Natural killer cell (primary cell): ENCODE measurements at regions not wholly inside any gene's neighbourhood (a gene's known extent, or its start where the extent isn't known, plus 50 kb on each side); places are given as distances from the start of the nearest gene placed in this dataset.

Source experiments
- ATAC-seq, 3 donors: fragments of 150-1000 bp in 2 of 3; fragments of 200-7000 bp in 1 of 3; cut with Tn5 transposase; 1 replicate in 1 of 3; 2 replicates in 2 of 3; pipeline ENCODE4 v1.10.0; 2021; ENCODE audit warnings: mild to moderate bottlenecking in 2 of 3, moderate library complexity in 2 of 3
- DNase-seq, 2 donors: peaks; one replicate each; pipeline versions ENCODE4 v3.0.0 to v3.0.0-alpha.2; 2013 to 2021; ENCODE audit warnings: mixed read lengths in 1 of 2
- H3K27ac ChIP-seq: one replicate; pipeline ENCODE4 v1.5.1; 2013; ENCODE audit warnings: mild to moderate bottlenecking, low read length
- H3K27me3 ChIP-seq: one replicate; pipeline ENCODE4 v1.6.1; 2013; ENCODE audit warnings: low read length; ENCODE audit not compliant: control insufficient read depth, insufficient read depth
- H3K36me3 ChIP-seq: one replicate; pipeline ENCODE4 v1.6.1; 2013; ENCODE audit warnings: low read length; ENCODE audit not compliant: control insufficient read depth, insufficient read depth
- H3K4me1 ChIP-seq: one replicate; pipeline ENCODE4 v1.6.1; 2013; ENCODE audit warnings: low read length; ENCODE audit not compliant: control insufficient read depth, insufficient read depth
- H3K4me3 ChIP-seq: one replicate; pipeline ENCODE4 v1.5.1; 2013; ENCODE audit warnings: low read length
- H3K9me3 ChIP-seq: one replicate; pipeline ENCODE4 v1.6.1; 2013; ENCODE audit warnings: low read length; ENCODE audit not compliant: control insufficient read depth, insufficient read depth
- H3K27ac Mint-ChIP-seq, 2 donors: one replicate each; pipeline ENCODE4 v1.8.0; 2022; ENCODE audit warnings: mild to moderate bottlenecking in 2 of 2, mixed read lengths in 2 of 2, moderate library complexity in 1 of 2
- H3K27me3 Mint-ChIP-seq, 2 donors: one replicate each; pipeline ENCODE4 v1.8.0; 2022; ENCODE audit warnings: low read depth in 2 of 2, mixed read lengths in 2 of 2
- H3K36me3 Mint-ChIP-seq: one replicate; pipeline ENCODE4 v1.8.0; 2022; ENCODE audit warnings: mixed read lengths
- H3K4me1 Mint-ChIP-seq, 2 donors: one replicate each; pipeline ENCODE4 v1.8.0; 2022; ENCODE audit warnings: mixed read lengths in 2 of 2
- H3K4me3 Mint-ChIP-seq: one replicate; pipeline ENCODE4 v1.8.0; 2022; ENCODE audit warnings: mild to moderate bottlenecking, moderate library complexity, mixed read lengths
- H3K9me3 Mint-ChIP-seq, 2 donors: one replicate each; pipeline ENCODE4 v1.8.0; 2022; ENCODE audit warnings: mixed read lengths in 2 of 2
- CTCF ChIP-seq: fragments of 200-600 bp; IDR thresholded peaks from one replicate; pipeline ENCODE4 v1.8.0; 2022; ENCODE audit warnings: antibody characterized with exemption
- WGBS: methylation state at CpG from one replicate; pipeline ENCODE4 v1.1.7; 2013; ENCODE audit warnings: missing lambda C conversion rate; ENCODE audit not compliant: insufficient coverage; 5-methylcytosine and 5-hydroxymethylcytosine counted together
- intact Hi-C: fragments of 100-400 bp; cut with micrococcal nuclease; formaldehyde crosslinking; loops from one replicate; pipeline ENCODE4 v1.14.2; 2022

DNA sequence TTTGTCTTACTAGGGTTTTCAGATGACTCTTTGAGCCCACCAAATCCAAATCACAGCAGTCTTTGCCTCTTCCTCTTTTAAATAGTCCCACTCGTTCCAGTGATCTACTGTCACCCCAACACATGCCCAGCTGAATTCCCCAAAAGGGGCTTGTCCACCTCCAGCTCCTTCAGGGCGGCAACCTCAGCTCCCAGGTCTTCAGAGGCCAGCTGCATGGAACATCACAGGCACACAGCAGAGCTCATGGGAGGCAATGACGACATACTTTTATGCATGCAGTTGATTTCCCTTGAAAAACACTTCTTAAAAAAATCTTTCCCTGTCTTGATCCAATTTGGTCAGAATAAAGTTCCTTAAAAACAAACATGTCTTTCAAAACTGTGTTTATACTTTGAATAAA, 244.3 kb upstream of the NR2F2 start:
- no peak for DNase-seq
- WGBS: 32% methylated on average over 3 of the region's 3 CpGs
- Histone ChIP-seq H3K27ac (no peak overlapping the region), H3K27me3 (peaks cover 7% of the 10 kb centered on the region), H3K4me3 (no peak overlapping the region), H3K4me1 (no peaks in the 10 kb centered on the region), H3K36me3 (no peaks in the 10 kb centered on the region), H3K9me3 (peaks cover 2% of the 10 kb centered on the region)
- no peaks in the 10 kb centered on the region for H3K9me3 Mint-ChIP-seq
- H3K4me3 Mint-ChIP-seq: no peak overlapping the region
- no peak for ATAC-seq
- H3K36me3 Mint-ChIP-seq: no peaks in the 10 kb centered on the region
- no peaks in the 10 kb centered on the region for H3K4me1 Mint-ChIP-seq
- peaks cover 19 to 49% of the 10 kb centered on the region in 2 donors for H3K27me3 Mint-ChIP-seq
- no peak for TF ChIP-seq CTCF
- no peak overlapping the region for H3K27ac Mint-ChIP-seq
- intact Hi-C loops: no loop called here

DNA sequence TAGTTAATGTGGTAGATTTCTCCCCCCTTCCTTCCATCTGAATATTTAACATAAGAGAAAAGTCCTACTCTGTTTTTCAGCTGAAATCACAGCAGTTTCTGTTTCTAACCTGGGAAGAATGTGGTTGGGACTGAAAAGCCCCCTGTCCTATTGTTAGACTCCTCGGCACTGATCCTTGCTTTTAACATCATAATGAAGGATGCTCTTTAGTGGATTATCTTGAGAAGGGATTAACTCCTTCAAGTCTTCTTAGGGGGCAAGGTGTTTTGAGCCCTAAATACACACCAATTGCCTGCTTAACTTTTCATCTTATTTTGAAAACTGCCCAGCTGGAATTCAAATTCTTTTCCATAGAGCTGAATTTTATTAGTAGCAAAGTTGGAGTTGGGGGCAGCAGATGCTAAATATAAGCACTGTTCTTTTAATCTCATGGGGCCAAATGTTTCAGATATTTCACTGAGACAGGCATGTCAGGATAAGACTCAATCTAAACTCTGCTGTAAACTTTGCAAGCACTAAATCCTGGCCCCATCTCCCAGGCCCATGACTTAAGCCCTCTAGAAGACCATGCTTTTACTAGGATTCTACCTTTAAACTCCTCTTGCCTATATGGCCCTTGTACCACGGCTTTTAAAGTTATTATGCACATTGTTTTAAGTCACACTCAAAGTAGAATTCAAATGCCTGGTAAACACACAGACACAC, 243.2 kb upstream of the NR2F2 start:
- Mint-ChIP-seq H3K9me3 (no peaks in the 10 kb centered on the region), H3K27me3 (peaks cover 21 to 49% of the 10 kb centered on the region in 2 donors), H3K36me3 (no peaks in the 10 kb centered on the region), H3K4me1 (no peaks in the 10 kb centered on the region), H3K4me3 (no peak overlapping the region), H3K27ac (no peak overlapping the region)
- ATAC-seq (no peak), DNase-seq (no peak)
- Histone ChIP-seq H3K4me3 (no peak overlapping the region), H3K9me3 (peaks cover 2% of the 10 kb centered on the region), H3K27ac (no peak overlapping the region), H3K27me3 (peaks cover 7% of the 10 kb centered on the region), H3K4me1 (no peaks in the 10 kb centered on the region), H3K36me3 (no peaks in the 10 kb centered on the region)
- 20% methylated on average over 2 of the region's 2 CpGs for WGBS
- intact Hi-C loops: no loop called here
- TF ChIP-seq CTCF: no peak

DNA sequence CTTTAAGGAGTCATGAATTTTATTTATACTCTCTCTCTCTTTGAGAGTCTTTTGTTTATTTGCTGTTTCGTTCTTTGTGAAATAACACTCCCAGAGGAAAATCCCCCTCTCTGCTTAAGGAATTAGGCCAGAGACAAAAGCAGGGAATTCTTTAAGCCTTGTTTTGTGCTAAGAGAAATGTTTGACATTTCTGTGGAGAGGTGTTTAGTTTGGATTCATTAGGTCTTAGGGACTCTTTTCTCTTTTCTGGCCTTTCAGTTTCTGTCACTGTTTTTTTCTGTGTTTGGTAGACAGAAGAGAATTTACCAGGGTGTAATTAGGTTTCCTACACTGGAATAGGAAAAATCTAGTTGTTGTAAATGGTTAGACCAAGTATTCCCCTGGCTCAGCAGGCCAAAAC, 241.8 kb upstream of the NR2F2 start:
- H3K27me3 Mint-ChIP-seq: peaks cover 23 to 50% of the 10 kb centered on the region in 2 donors
- ATAC-seq (no peak), DNase-seq (no peak)
- H3K4me1 Mint-ChIP-seq: no peaks in the 10 kb centered on the region
- Histone ChIP-seq H3K27me3 (peaks cover 10% of the 10 kb centered on the region), H3K4me1 (no peaks in the 10 kb centered on the region), H3K36me3 (no peaks in the 10 kb centered on the region), H3K4me3 (no peak overlapping the region), H3K9me3 (peaks cover 2% of the 10 kb centered on the region), H3K27ac (no peak overlapping the region)
- intact Hi-C loops: no loop called here
- no CpG with 5 or more reads among the region's 1 CpG for WGBS
- no peaks in the 10 kb centered on the region for H3K9me3 Mint-ChIP-seq
- H3K27ac Mint-ChIP-seq: no peak overlapping the region
- H3K4me3 Mint-ChIP-seq: no peak overlapping the region
- H3K36me3 Mint-ChIP-seq: no peaks in the 10 kb centered on the region
- TF ChIP-seq CTCF: no peak
